ENCODE measurements at regions not wholly inside any gene's neighbourhood (a gene's known extent, or its start where the extent isn't known, plus 50 kb on each side); places are given as distances from the start of the nearest gene placed in this dataset.

GRCh38 chrX:137187540-137187939 is 153.7 kb upstream of the GPR101 start:
- no peak for TF ChIP-seq CTCF (IDR thresholded peaks at IDR 0.05)
- no peak for TF ChIP-seq ELF1 (IDR thresholded peaks at IDR 0.05)
- no peak for TF ChIP-seq YY1 (IDR thresholded peaks at IDR 0.05; ENCODE audit: low read depth)
- no peak for TF ChIP-seq EP300 (IDR thresholded peaks at IDR 0.05; ENCODE audit: borderline replicate concordance in 1 of 2, low read depth in 1 of 2, low read length in 1 of 2)
- TF ChIP-seq POLR2AphosphoS5 (IDR thresholded peaks at IDR 0.05; ENCODE audit: low read depth, low read length) = no peak
- no peak for TF ChIP-seq TAF1 (IDR thresholded peaks at IDR 0.05; ENCODE audit: borderline replicate concordance, low read depth, low read length)
- no peak for TF ChIP-seq PBX3 (IDR thresholded peaks at IDR 0.05)
- no peak for TF ChIP-seq NRF1 (IDR thresholded peaks at IDR 0.05; ENCODE audit: low read depth, low read length)
- no peak for TF ChIP-seq FOXJ3 (CRISPR knock-in tag; IDR thresholded peaks at IDR 0.05)
- TF ChIP-seq USF1 (IDR thresholded peaks at IDR 0.05; ENCODE audit: borderline replicate concordance, low read depth) = no peak
- no peak for TF ChIP-seq GABPA (IDR thresholded peaks at IDR 0.05; ENCODE audit: low read depth)
- TF ChIP-seq SIN3A (IDR thresholded peaks at IDR 0.05; ENCODE audit: borderline replicate concordance, low read depth, low read length) = no peak
- TF ChIP-seq USF2 (IDR thresholded peaks at IDR 0.05; ENCODE audit: borderline replicate concordance, low read depth, low read length) = no peak

Measured in SK-N-SH (cell line).